AG09319 (cell line): ENCODE measurements at regions not wholly inside any gene's neighbourhood (a gene's known extent, or its start where the extent isn't known, plus 50 kb on each side); places are given as distances from the start of the nearest gene placed in this dataset.
"Not testable (repeated sequence)": the region's sequence is repeated elsewhere in the genome, so short reads cannot be mapped to it uniquely, and the experiment has no call there.

Experiments used
- DNase-seq: peaks from one replicate; pipeline ENCODE4 v3.0.0-alpha.2; 2010; ENCODE audit warnings: low read depth; ENCODE audit errors: extremely low read depth
- CTCF ChIP-seq: IDR thresholded peaks from 2 replicates; pipeline ENCODE4 v1.5.1; 2011; ENCODE audit warnings: low read depth, mild to moderate bottlenecking, inconsistent platforms, low read length, moderate library complexity

DNA sequence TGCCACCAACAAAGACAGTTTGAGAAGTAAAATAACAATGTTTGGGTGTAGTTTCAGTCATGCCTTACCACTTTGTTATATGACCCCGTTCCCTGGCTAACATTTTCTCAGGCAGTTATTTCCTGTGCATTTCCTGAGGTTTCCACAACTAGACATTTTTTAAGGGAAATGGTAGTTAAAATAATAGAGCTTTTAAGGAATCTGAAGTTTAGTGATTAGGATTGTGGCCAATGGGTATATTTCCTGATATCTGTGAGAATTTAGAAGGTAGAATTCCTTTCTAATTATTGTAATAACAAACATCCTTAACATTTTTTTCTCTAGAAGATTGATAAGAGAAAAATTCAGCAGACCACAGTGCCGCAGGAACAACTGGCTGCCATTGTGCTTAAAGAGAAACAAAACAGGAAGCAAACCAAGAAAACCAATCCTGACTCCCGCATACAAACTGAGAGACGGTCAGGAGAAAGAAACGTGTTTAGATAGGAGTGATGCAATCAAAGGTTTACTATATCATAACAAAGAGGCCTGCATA, 193.6 kb downstream of the MBL2 start:
- TF ChIP-seq CTCF = no peak
- DNase-seq = no peak

DNA sequence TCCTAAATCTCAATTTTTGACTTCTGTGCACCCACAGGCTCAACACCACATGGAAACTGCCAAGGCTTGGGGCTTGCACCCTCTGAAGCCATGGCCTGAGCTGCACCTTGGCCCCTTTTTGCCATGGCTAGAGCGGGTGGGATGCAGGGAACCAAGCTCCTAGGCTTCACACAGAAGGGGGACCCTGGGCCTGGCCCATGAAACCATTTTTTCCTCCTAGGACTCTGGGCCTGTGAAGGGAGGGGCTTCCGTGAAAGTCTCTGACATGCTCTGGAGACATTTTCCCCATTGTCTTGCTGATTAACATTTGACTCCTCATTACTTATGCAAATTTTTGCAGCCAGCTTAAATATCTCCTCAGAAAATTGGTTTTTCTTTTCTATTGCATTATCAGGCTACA, 190.9 kb downstream of the MBL2 start:
- not testable (repeated sequence) for DNase-seq

DNA sequence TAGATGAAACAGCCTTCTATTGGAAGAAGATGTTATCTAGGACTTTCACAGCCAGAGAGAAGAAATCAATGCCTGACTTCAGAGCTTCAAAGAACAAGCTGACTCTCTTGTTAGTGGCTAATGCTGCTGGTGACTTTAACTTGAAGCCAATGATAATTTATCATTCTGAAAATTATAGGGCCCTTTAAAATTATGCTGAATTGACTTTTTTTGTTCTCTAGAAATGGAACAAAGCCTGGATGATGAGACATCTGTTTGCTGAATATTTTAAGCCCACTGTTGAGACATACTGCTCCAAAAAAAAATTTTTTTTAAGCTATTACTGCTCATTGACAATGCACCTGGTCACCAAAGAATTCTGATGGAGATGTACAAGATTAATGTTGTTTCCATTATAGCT, 189.2 kb downstream of the MBL2 start:
- no peak for TF ChIP-seq CTCF
- DNase-seq = no peak

DNA sequence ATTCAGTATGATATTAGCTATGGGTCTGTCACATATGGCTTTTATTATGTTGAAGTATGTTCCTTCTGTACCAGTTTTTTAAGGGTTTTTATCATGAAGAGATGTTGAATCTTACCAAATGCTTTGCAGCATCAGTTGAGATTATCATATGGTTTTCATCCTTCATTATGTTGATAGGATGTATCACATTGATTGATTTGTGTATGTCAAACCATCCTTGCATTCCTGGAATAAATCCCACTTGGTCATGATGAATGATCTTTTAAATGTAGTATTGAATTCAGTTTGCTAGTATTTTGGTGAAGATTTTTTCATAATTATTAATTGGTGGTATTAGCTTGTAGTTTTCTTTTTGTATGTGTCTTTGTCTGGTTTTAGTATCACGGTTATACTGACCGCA, 185.9 kb downstream of the MBL2 start:
- DNase-seq = no peak

DNA sequence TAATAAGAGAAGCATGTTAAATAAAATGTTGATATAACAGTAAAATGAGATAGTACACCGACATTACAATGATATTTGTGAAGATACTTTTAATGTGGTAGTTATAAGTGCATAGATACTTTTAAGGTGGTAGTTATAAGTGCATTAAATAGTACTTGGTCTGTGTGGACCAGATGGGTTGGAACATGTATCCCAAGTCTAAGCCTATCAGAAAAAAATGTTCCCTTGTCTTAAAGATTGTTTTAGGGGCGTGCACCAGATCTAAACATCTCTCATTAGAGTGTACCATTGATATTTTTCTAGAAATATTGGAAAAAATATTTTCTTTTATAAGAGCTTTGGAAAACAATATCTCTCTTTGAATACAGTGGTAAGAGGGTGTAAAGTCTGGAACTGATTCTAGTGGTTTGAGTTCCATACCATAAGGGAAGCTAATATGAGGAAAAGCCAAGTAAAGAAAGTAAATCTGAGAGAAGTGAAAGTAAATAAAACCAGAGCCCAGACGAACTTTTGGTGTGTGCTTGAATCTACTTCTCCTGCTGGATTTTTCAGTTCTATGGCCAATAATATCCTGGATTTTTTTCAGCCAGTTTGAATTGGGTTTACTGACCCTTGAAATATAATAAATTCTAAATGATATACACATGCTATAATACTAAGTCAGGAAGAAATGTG, 175.3 kb downstream of the MBL2 start:
- no peak for TF ChIP-seq CTCF
- DNase-seq = no peak

More for the DNA sequence above, 185.9 kb downstream of the MBL2 start:
- TF ChIP-seq CTCF = no peak

DNA sequence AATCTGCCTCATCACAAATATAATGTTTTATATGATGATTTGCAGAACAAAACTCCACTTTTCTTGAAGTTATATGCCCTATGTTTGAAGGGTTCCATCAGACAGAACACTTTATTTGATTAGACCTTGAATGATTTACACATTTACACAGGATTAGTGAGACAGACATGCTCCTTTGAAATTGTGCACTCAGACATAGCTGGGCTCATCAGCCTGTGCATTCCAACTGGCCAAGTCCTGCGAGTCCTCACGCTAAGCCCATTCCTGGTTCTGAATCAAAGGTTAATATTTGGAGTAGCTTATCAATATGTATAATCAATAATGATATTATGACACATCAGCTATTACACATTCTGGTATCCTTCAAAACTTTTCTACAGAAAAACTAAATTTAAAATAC, 173.6 kb downstream of the MBL2 start:
- no peak for TF ChIP-seq CTCF
- no peak for DNase-seq

DNA sequence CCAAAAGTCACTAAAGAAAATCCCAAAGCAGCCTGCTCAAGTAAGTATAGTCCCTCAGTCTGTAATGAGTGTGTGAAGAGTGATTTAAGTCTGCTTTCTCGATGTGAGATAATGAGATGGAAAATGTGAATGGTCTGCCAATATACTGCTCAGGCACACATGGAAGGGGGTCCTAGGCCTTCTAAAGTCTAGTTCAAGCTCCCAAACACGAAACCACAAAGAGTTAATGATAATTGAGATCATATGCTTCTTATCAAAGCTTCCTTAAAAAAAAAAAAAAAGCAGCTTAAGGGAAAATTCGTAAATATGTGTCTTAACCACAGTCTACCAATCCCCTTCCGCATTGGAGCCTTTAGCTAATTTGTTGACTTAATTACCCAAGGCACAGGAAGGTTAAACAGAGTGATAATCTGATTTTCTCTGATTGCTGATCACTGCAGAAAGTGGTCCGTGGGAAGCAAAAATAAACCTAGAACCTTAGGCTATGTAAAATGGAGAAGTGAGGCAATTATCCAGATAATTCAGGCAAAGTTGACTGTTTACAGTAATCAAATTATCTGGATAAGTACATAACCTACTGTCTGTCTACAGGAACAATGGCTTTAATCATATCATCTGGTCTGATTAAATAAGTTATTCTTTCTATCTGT, 172.9 kb downstream of the MBL2 start:
- DNase-seq = no peak
- no peak for TF ChIP-seq CTCF

DNA sequence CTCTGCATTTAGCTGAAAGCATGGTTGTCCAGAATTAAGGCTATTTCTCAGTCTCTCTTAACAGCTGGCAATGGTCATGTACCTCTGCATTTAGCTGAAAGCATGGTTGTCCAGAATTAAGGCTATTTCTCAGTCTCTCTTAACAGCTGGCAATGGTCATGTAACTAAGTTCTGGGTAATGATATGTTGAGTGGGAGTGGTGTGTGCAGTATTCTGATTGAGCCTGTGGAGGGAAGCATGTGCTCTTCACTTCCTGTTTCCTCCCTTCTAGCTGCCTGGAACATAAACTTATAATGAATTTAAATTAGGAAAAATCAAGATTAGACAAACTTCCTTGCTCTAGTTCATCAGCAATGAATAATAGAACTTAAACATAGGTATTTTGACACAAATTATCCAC, 168.5 kb downstream of the MBL2 start:
- DNase-seq = not testable (repeated sequence)
